ENCODE measurements at regions not wholly inside any gene's neighbourhood (a gene's known extent, or its start where the extent isn't known, plus 50 kb on each side); places are given as distances from the start of the nearest gene placed in this dataset.

GRCh38 chr12:41122894-41123293, 65.2 kb upstream of the PDZRN4 start:
- DNase-seq (ENCODE audit: extremely low spot score in 2 of 2) = no peak
- Histone ChIP-seq H3K4me1 (peaks cover 5% of the 10 kb centered on the region), H3K27ac (no peak overlapping the region), H3K36me3 (no peaks in the 10 kb centered on the region), H3K9me3 (no peaks in the 10 kb centered on the region), H3K27me3 (no peaks in the 10 kb centered on the region), H3K4me3 (no peak overlapping the region)
- intact Hi-C loops (cut with DNase I) = no loop called here
- TF ChIP-seq POLR2AphosphoS5 (IDR thresholded peaks at IDR 0.05; ENCODE audit: insufficient read depth in 1 of 2, low read depth in 1 of 2) = peak in 1 of 2 donors; percentile 80
- no peak for TF ChIP-seq POLR2A (IDR thresholded peaks at IDR 0.05)
- TF ChIP-seq, protein P1, sequence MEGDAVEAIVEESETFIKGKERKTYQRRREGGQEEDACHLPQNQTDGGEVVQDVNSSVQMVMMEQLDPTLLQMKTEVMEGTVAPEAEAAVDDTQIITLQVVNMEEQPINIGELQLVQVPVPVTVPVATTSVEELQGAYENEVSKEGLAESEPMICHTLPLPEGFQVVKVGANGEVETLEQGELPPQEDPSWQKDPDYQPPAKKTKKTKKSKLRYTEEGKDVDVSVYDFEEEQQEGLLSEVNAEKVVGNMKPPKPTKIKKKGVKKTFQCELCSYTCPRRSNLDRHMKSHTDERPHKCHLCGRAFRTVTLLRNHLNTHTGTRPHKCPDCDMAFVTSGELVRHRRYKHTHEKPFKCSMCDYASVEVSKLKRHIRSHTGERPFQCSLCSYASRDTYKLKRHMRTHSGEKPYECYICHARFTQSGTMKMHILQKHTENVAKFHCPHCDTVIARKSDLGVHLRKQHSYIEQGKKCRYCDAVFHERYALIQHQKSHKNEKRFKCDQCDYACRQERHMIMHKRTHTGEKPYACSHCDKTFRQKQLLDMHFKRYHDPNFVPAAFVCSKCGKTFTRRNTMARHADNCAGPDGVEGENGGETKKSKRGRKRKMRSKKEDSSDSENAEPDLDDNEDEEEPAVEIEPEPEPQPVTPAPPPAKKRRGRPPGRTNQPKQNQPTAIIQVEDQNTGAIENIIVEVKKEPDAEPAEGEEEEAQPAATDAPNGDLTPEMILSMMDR (IDR thresholded peaks at IDR 0.05) = no peak

GRCh38 chr12:41123871-41124270, 64.2 kb upstream of the PDZRN4 start:
- no peaks in the 10 kb centered on the region for H3K36me3 ChIP-seq
- DNase-seq (ENCODE audit: extremely low spot score in 2 of 2) = no peak
- intact Hi-C loops (cut with DNase I) = no loop called here
- H3K4me3 ChIP-seq = no peak overlapping the region
- peaks cover 5% of the 10 kb centered on the region for H3K4me1 ChIP-seq
- H3K27ac ChIP-seq = no peak overlapping the region
- no peak for TF ChIP-seq POLR2AphosphoS5 (IDR thresholded peaks at IDR 0.05; ENCODE audit: insufficient read depth in 1 of 2, low read depth in 1 of 2)
- TF ChIP-seq, protein P1 (IDR thresholded peaks at IDR 0.05) = no peak
- no peak for TF ChIP-seq POLR2A (IDR thresholded peaks at IDR 0.05)
- no peaks in the 10 kb centered on the region for H3K9me3 ChIP-seq
- H3K27me3 ChIP-seq = no peaks in the 10 kb centered on the region
